Upper lobe of left lung (tissue), 4 donors: ENCODE measurements at regions not wholly inside any gene's neighbourhood (a gene's known extent, or its start where the extent isn't known, plus 50 kb on each side); places are given as distances from the start of the nearest gene placed in this dataset.

ENCODE experiments used
- EP300 ChIP-seq, 4 donors: sonication (generic); formaldehyde crosslinking; IDR thresholded peaks; one replicate each; pipeline ENCODE4 v1.5.1; 2017; ENCODE audit warnings: antibody characterized with exemption in 4 of 4, control low read depth in 2 of 4
- POLR2A ChIP-seq, 4 donors: fragments of 450-650 bp; IDR thresholded peaks; one replicate each; pipeline ENCODE4 v1.5.1; 2016 to 2017; ENCODE audit warnings: antibody characterized with exemption in 4 of 4, mild to moderate bottlenecking in 2 of 4
- POLR2AphosphoS5 ChIP-seq, 2 donors: sonication (generic); formaldehyde crosslinking; IDR thresholded peaks; one replicate each; pipeline ENCODE4 v1.5.1; 2017; ENCODE audit warnings: antibody characterized with exemption in 2 of 2
- TF ChIP-seq, protein P1 (sequence below), 6 experiments: fragments of 450-650 bp in 4 of 6; fragments of 200-600 bp in 2 of 6; sonication (generic) in 2 of 6; IDR thresholded peaks; one replicate each; pipeline ENCODE4 v1.5.1; 2016 to 2019; ENCODE audit warnings: antibody characterized with exemption in 6 of 6

DNA sequence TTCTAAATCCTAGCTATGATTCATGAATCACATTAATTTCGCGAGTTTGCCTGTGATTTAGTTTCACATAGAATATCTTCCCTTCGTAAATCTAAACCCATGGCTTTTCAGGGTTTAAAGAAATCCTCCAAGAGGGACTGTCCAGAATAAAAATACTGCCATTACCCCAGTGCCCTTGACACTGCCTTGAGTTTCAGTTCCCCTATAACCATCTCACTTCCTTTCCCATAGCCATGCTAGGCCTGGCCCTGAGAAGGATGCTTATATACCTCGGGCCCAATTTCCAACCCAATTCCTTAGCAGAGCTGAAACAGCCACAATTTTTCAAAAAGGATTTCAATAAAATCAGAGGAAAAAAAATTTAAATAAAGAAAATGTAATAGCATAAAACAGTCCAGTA lies 697.3 kb downstream of the FRK start:
- TF ChIP-seq, protein P1, sequence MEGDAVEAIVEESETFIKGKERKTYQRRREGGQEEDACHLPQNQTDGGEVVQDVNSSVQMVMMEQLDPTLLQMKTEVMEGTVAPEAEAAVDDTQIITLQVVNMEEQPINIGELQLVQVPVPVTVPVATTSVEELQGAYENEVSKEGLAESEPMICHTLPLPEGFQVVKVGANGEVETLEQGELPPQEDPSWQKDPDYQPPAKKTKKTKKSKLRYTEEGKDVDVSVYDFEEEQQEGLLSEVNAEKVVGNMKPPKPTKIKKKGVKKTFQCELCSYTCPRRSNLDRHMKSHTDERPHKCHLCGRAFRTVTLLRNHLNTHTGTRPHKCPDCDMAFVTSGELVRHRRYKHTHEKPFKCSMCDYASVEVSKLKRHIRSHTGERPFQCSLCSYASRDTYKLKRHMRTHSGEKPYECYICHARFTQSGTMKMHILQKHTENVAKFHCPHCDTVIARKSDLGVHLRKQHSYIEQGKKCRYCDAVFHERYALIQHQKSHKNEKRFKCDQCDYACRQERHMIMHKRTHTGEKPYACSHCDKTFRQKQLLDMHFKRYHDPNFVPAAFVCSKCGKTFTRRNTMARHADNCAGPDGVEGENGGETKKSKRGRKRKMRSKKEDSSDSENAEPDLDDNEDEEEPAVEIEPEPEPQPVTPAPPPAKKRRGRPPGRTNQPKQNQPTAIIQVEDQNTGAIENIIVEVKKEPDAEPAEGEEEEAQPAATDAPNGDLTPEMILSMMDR (IDR thresholded peaks at IDR 0.05), result no peak
- TF ChIP-seq POLR2A (IDR thresholded peaks at IDR 0.05), result no peak
- TF ChIP-seq POLR2AphosphoS5 (IDR thresholded peaks at IDR 0.05), result no peak
- no peak for TF ChIP-seq EP300 (IDR thresholded peaks at IDR 0.05)
